IMR-90 (cell line): ENCODE measurements at regions not wholly inside any gene's neighbourhood (a gene's known extent, or its start where the extent isn't known, plus 50 kb on each side); places are given as distances from the start of the nearest gene placed in this dataset.

ENCODE experiments used
- ATAC-seq: fragments of 200-7000 bp; cut with Tn5 transposase; 2 replicates; pipeline ENCODE4 v1.9.1; 2020; ENCODE audit warnings: low read depth, mild to moderate bottlenecking, moderate library complexity
- BruUV-seq: library from RNA; stranded (reverse); fragments of 400-500 nt; replicated peaks from 2 replicates; lab custom pipeline; 2021; lab: Mats Ljungman, UMichigan
- CTCF ChIA-PET: fragments of 300-600 bp; formaldehyde crosslinking; extraction: SDS; loops from one replicate; lab custom pipeline; 2021; ENCODE audit warnings: antibody characterized with exemption; lab: Yijun Ruan, JAX
- POLR2A ChIA-PET: fragments of 300-600 bp; sonication (Branson Sonifier 250); formaldehyde crosslinking; loops from one replicate; lab custom pipeline; 2022; ENCODE audit warnings: antibody characterized with exemption; ENCODE audit not compliant: unreplicated experiment; lab: Charles Lee
- DNase-seq: peaks from one replicate; pipeline ENCODE4 v3.0.0; 2013
- H2AFZ ChIP-seq: replicated peaks from 2 replicates; pipeline ENCODE3; 2013; ENCODE audit warnings: low read length, mild to moderate bottlenecking; ENCODE audit not compliant: poor library complexity
- H2AK5ac ChIP-seq: 2 replicates; pipeline ENCODE4 v1.6.1; 2013; ENCODE audit warnings: low read depth, low read length, inconsistent platforms
- H2AK9ac ChIP-seq: replicated peaks from 2 replicates; pipeline ENCODE3; 2013; ENCODE audit warnings: mild to moderate bottlenecking, low read depth, low read length, moderate library complexity; ENCODE audit not compliant: poor library complexity
- H2BK120ac ChIP-seq: 2 replicates; pipeline ENCODE4 v1.6.1; 2013; ENCODE audit warnings: low read depth, low read length, inconsistent platforms
- H2BK15ac ChIP-seq: 3 replicates; pipeline ENCODE4 v1.6.1; 2013; ENCODE audit warnings: low read depth, low read length, inconsistent platforms
- H2BK20ac ChIP-seq: 2 replicates; pipeline ENCODE4 v1.6.1; 2013; ENCODE audit warnings: low read depth, mild to moderate bottlenecking, inconsistent platforms, low read length, moderate library complexity
- H2BK5ac ChIP-seq: 2 replicates; pipeline ENCODE4 v1.6.1; 2013; ENCODE audit warnings: mild to moderate bottlenecking, low read depth, low read length, inconsistent platforms; ENCODE audit not compliant: poor library complexity, severe bottlenecking
- H3K14ac ChIP-seq: replicated peaks from 2 replicates; pipeline ENCODE4 v1.6.1; 2013; ENCODE audit warnings: low read depth, low read length, inconsistent platforms
- H3K18ac ChIP-seq: 2 replicates; pipeline ENCODE4 v1.6.1; 2013; ENCODE audit warnings: low read depth, low read length, control low read depth
- H3K23ac ChIP-seq: 2 replicates; pipeline ENCODE4 v1.6.1; 2013; ENCODE audit warnings: low read depth, low read length, inconsistent platforms
- H3K27ac ChIP-seq: 2 replicates; pipeline ENCODE4 v1.5.1; 2013; ENCODE audit warnings: mild to moderate bottlenecking, control low read depth, low read length; ENCODE audit not compliant: insufficient read depth
- H3K27me3 ChIP-seq: 2 replicates; pipeline ENCODE4 v1.6.1; 2013; ENCODE audit warnings: low read length; ENCODE audit not compliant: control insufficient read depth, insufficient read depth
- H3K36me3 ChIP-seq: 2 replicates; pipeline ENCODE4 v1.6.1; 2013; ENCODE audit warnings: low read length, mixed read lengths; ENCODE audit not compliant: control insufficient read depth, insufficient read depth
- H3K4ac ChIP-seq: 2 replicates; pipeline ENCODE4 v1.6.1; 2013; ENCODE audit warnings: low read depth, low read length, inconsistent platforms
- H3K4me1 ChIP-seq: 2 replicates; pipeline ENCODE4 v1.6.1; 2013; ENCODE audit warnings: low read length, mixed read lengths; ENCODE audit not compliant: control insufficient read depth, insufficient read depth
- H3K4me2 ChIP-seq: 2 replicates; pipeline ENCODE4 v1.6.1; 2013; ENCODE audit warnings: low read depth, mild to moderate bottlenecking, control low read depth, low read length, moderate library complexity
- H3K4me3 ChIP-seq: 2 replicates; pipeline ENCODE4 v1.5.1; 2013; ENCODE audit warnings: low read depth, mild to moderate bottlenecking, control low read depth, low read length, moderate library complexity; ENCODE audit not compliant: insufficient read depth
- H3K56ac ChIP-seq: 2 replicates; pipeline ENCODE4 v1.6.1; 2013; ENCODE audit warnings: low read length, inconsistent platforms; ENCODE audit not compliant: insufficient read depth; ENCODE audit errors: extremely low read depth
- H3K79me1 ChIP-seq, 2 experiments: 2 replicates each; pipeline ENCODE4 v1.6.1; 2013; ENCODE audit warnings: low read length in 2 of 2, inconsistent platforms in 1 of 2, low read depth in 1 of 2
- H3K9ac ChIP-seq: 2 replicates; pipeline ENCODE4 v1.6.1; 2013; ENCODE audit warnings: low read depth, low read length, control low read depth
- H3K9me1 ChIP-seq: 2 replicates; pipeline ENCODE4 v1.6.1; 2013; ENCODE audit warnings: low read length, inconsistent platforms; ENCODE audit not compliant: insufficient read depth
- H3K9me3 ChIP-seq: 2 replicates; pipeline ENCODE4 v1.6.1; 2013; ENCODE audit warnings: low read length; ENCODE audit not compliant: control insufficient read depth, insufficient read depth
- H4K20me1 ChIP-seq: 2 replicates; pipeline ENCODE4 v1.6.1; 2013; ENCODE audit warnings: low read length, inconsistent platforms; ENCODE audit not compliant: insufficient read depth
- H4K5ac ChIP-seq: 2 replicates; pipeline ENCODE4 v1.6.1; 2013; ENCODE audit warnings: mild to moderate bottlenecking, low read depth, low read length, control low read depth
- H4K8ac ChIP-seq, 2 experiments: 2 replicates each; pipeline ENCODE4 v1.6.1; 2013; ENCODE audit warnings: low read depth in 2 of 2, low read length in 2 of 2, control low read depth in 1 of 2, inconsistent platforms in 1 of 2
- H4K91ac ChIP-seq: 2 replicates; pipeline ENCODE4 v1.6.1; 2013; ENCODE audit warnings: low read depth, low read length, inconsistent platforms; ENCODE audit not compliant: insufficient read depth
- BHLHE40 ChIP-seq: fragments of 150-350 bp; IDR thresholded peaks from 2 replicates; pipeline ENCODE4 v1.6.1; 2016; ENCODE audit warnings: mild to moderate bottlenecking, low read depth, low read length
- CEBPB ChIP-seq: IDR thresholded peaks from 2 replicates; pipeline ENCODE4 v1.6.1; 2012; ENCODE audit warnings: low read depth, low read length, improper control_type of control experiment
- MAZ ChIP-seq: IDR thresholded peaks from 2 replicates; pipeline ENCODE4 v1.6.1; 2012; ENCODE audit warnings: low read depth, mild to moderate bottlenecking, low read length, improper control_type of control experiment, moderate library complexity, borderline replicate concordance
- MXI1 ChIP-seq: IDR thresholded peaks from 2 replicates; pipeline ENCODE4 v1.6.1; 2012; ENCODE audit warnings: low read depth, mild to moderate bottlenecking, low read length, moderate library complexity, borderline replicate concordance
- NFE2L2 ChIP-seq: fragments of 150-350 bp; IDR thresholded peaks from 2 replicates; pipeline ENCODE4 v1.6.1; 2016; ENCODE audit warnings: low read depth, mild to moderate bottlenecking, low read length
- POLR2A ChIP-seq: IDR thresholded peaks from 2 replicates; pipeline ENCODE4 v1.6.1; 2012; ENCODE audit warnings: mild to moderate bottlenecking, low read depth, low read length
- RAD21 ChIP-seq: IDR thresholded peaks from 2 replicates; pipeline ENCODE4 v1.6.1; 2012; ENCODE audit warnings: low read length, improper control_type of control experiment
- RCOR1 ChIP-seq: IDR thresholded peaks from 2 replicates; pipeline ENCODE4 v1.6.1; 2012; ENCODE audit warnings: mild to moderate bottlenecking, low read length, improper control_type of control experiment; ENCODE audit not compliant: insufficient replicate concordance
- WGBS, 2 experiments: methylation state at CpG; one replicate each; pipeline versions ENCODE4 v1.1.5 to v1.1.7; 2013; ENCODE audit warnings: missing lambda C conversion rate in 2 of 2; ENCODE audit not compliant: insufficient read length in 1 of 2; ENCODE audit errors: extremely low coverage in 2 of 2; 5-methylcytosine and 5-hydroxymethylcytosine counted together
- dilution Hi-C: fragments of 300-500 bp; cut with HindIII; formaldehyde crosslinking; loops from one replicate; pipeline ENCODE4 v1.14.3; 2018; ENCODE audit warnings: low sequenced_read_pairs; ENCODE audit not compliant: unreplicated experiment
- in situ Hi-C: fragments of 300-500 bp; cut with MboI; formaldehyde crosslinking; loops from 3 replicates; pipeline ENCODE4 v1.14.3; 2019; ENCODE audit warnings: low sequenced_read_pairs, inconsistent platforms, mixed read lengths
- intact Hi-C: fragments of 100-400 bp; cut with micrococcal nuclease; formaldehyde crosslinking; loops from 2 replicates; pipeline ENCODE4 v1.10.0; 2022
- TF ChIP-seq, protein P1 (sequence below): fragments of 150-350 bp; IDR thresholded peaks from 2 replicates; pipeline ENCODE4 v1.6.1; 2017; ENCODE audit warnings: mild to moderate bottlenecking, antibody characterized with exemption, low read length, low read depth
- TF ChIP-seq, protein P2 (sequence below): fragments of 150-350 bp; IDR thresholded peaks from 2 replicates; pipeline ENCODE4 v1.6.1; 2016; ENCODE audit warnings: low read depth, mild to moderate bottlenecking, low read length, moderate library complexity, borderline replicate concordance
- TF ChIP-seq, protein P3 (sequence below): conservative IDR thresholded peaks from 2 replicates; pipeline ENCODE4 v1.5.1; 2012; ENCODE audit warnings: mild to moderate bottlenecking, low read depth, low read length, improper control_type of control experiment

GRCh38 chr12:91261820-91262676, 79.4 kb upstream of the DCN start (continued):
- no peak for TF ChIP-seq BHLHE40

GRCh38 chr12:91256411-91256810, 73.8 kb upstream of the DCN start:
- H3K14ac ChIP-seq: 0 out of 2 replicates have a peak overlapping the region, but pooled peaks have one; percentile 16
- H3K9ac ChIP-seq: no peak overlapping the region
- no peaks in the 10 kb centered on the region for H3K9me3 ChIP-seq
- H3K27me3 ChIP-seq: no peaks in the 10 kb centered on the region
- H3K9me1 ChIP-seq: no peaks in the 10 kb centered on the region
- H4K5ac ChIP-seq: no peak overlapping the region
- no peak overlapping the region for H3K4me3 ChIP-seq
- H3K23ac ChIP-seq: 0 out of 2 replicates have a peak overlapping the region, but pooled peaks have one; percentile 30
- no peak overlapping the region; the same call in 1 of the 2 replicates for H3K27ac ChIP-seq
- no peak overlapping the region for H3K4ac ChIP-seq
- no CpG with 5 or more reads among the region's 5 CpGs for WGBS, 2 experiments
- peak overlapping the region in 1 of 2 experiments; percentile 27; a peak in 1 of 4 replicates for H4K8ac ChIP-seq
- CTCF ChIA-PET: interaction anchor here (0.6 kb wide), 1 partner anchor 146 kb away, joined by 3 read pairs; no protein-coding TSS in a partner anchor
- no TSS peak for BruUV-seq
- peak overlapping the region; percentile 38; the same call in 1 of the 2 replicates for H3K4me2 ChIP-seq
- H3K79me1 ChIP-seq: no peaks in the 10 kb centered on the region
- dilution Hi-C loops (no loop called here), in situ Hi-C loops (no loop called here), intact Hi-C loops (no loop called here)
- peak overlapping the region; percentile 20; the same call in 1 of the 2 replicates for H2BK20ac ChIP-seq
- H2BK120ac ChIP-seq: peak overlapping the region; percentile 38; the same call in 1 of the 2 replicates
- no peaks in the 10 kb centered on the region for H3K4me1 ChIP-seq
- H2AFZ ChIP-seq: peak overlapping the region; percentile 48
- H3K56ac ChIP-seq: no peak overlapping the region
- no peaks in the 10 kb centered on the region for H3K36me3 ChIP-seq
- H2AK5ac ChIP-seq: no peak overlapping the region
- H4K91ac ChIP-seq: no peak overlapping the region; the same call in 1 of the 2 replicates
- DNase-seq (peak; percentile 59), ATAC-seq (peak; percentile 63)
- H2BK5ac ChIP-seq: no peak overlapping the region
- 0 out of 2 replicates have a peak overlapping the region, but pooled peaks have one; percentile 1 for H3K18ac ChIP-seq
- H2BK15ac ChIP-seq: no peak overlapping the region
- H4K20me1 ChIP-seq: no peaks in the 10 kb centered on the region
- POLR2A ChIA-PET: no interaction called here
- no peak overlapping the region for H2AK9ac ChIP-seq
- TF ChIP-seq, protein P1, sequence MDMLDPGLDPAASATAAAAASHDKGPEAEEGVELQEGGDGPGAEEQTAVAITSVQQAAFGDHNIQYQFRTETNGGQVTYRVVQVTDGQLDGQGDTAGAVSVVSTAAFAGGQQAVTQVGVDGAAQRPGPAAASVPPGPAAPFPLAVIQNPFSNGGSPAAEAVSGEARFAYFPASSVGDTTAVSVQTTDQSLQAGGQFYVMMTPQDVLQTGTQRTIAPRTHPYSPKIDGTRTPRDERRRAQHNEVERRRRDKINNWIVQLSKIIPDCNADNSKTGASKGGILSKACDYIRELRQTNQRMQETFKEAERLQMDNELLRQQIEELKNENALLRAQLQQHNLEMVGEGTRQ: no peak
- TF ChIP-seq POLR2A: no peak
- TF ChIP-seq BHLHE40: no peak
- TF ChIP-seq, protein P2, sequence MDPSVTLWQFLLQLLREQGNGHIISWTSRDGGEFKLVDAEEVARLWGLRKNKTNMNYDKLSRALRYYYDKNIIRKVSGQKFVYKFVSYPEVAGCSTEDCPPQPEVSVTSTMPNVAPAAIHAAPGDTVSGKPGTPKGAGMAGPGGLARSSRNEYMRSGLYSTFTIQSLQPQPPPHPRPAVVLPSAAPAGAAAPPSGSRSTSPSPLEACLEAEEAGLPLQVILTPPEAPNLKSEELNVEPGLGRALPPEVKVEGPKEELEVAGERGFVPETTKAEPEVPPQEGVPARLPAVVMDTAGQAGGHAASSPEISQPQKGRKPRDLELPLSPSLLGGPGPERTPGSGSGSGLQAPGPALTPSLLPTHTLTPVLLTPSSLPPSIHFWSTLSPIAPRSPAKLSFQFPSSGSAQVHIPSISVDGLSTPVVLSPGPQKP: no peak
- TF ChIP-seq MAZ: no peak
- no peak for TF ChIP-seq NFE2L2
- TF ChIP-seq RAD21: no peak
- TF ChIP-seq, protein P3, sequence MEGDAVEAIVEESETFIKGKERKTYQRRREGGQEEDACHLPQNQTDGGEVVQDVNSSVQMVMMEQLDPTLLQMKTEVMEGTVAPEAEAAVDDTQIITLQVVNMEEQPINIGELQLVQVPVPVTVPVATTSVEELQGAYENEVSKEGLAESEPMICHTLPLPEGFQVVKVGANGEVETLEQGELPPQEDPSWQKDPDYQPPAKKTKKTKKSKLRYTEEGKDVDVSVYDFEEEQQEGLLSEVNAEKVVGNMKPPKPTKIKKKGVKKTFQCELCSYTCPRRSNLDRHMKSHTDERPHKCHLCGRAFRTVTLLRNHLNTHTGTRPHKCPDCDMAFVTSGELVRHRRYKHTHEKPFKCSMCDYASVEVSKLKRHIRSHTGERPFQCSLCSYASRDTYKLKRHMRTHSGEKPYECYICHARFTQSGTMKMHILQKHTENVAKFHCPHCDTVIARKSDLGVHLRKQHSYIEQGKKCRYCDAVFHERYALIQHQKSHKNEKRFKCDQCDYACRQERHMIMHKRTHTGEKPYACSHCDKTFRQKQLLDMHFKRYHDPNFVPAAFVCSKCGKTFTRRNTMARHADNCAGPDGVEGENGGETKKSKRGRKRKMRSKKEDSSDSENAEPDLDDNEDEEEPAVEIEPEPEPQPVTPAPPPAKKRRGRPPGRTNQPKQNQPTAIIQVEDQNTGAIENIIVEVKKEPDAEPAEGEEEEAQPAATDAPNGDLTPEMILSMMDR: no peak
- TF ChIP-seq RCOR1: no peak
- TF ChIP-seq CEBPB: no peak
- no peak for TF ChIP-seq MXI1
